K562 (cell line): ENCODE measurements at regions not wholly inside any gene's neighbourhood (a gene's known extent, or its start where the extent isn't known, plus 50 kb on each side); places are given as distances from the start of the nearest gene placed in this dataset.

Experiments
- ATAC-seq: fragments of 200-7000 bp; cut with Tn5 transposase; 3 replicates; pipeline ENCODE4 v1.9.1; 2020; ENCODE audit warnings: moderate library complexity
- BruUV-seq: library from RNA; stranded (reverse); fragments of 400-500 nt; replicated peaks from 2 replicates; lab custom pipeline; 2021; lab: Mats Ljungman, UMichigan
- CTCF ChIA-PET: fragments of 300-600 bp; formaldehyde crosslinking; extraction: SDS; loops from one replicate; lab custom pipeline; 2021; ENCODE audit warnings: low intra/inter-chr PET ratio; lab: Yijun Ruan, JAX
- POLR2A ChIA-PET: fragments of 300-600, 350-650 bp; sonication (Branson Sonifier 250); formaldehyde crosslinking; extraction: SDS; loops from one replicate; lab custom pipeline; 2021; ENCODE audit warnings: antibody characterized with exemption, inconsistent platforms; lab: Yijun Ruan, JAX
- DNase-seq, 4 experiments: peaks; one replicate each; pipeline versions ENCODE4 v3.0.0 to v3.0.0-alpha.2; 2011 to 2018; ENCODE audit warnings: low spot score in 3 of 4, mixed read lengths in 3 of 4; ENCODE audit errors: extremely low read depth in 1 of 4
- FAIRE-seq: peaks from 2 replicates; lab custom pipeline; 2011; peaks lifted over from hg19 to GRCh38; lab: Jason Lieb, UNC
- H2AFZ ChIP-seq: 2 replicates; pipeline ENCODE4 v1.6.0; 2011; ENCODE audit warnings: low read depth, low read length, control low read depth, inconsistent platforms
- H3K27ac ChIP-seq: fragments of 200-600 bp; 3 replicates; pipeline ENCODE4 v1.8.0; 2011; ENCODE audit warnings: low read depth, mild to moderate bottlenecking, control low read depth, inconsistent platforms, low read length, moderate library complexity, mixed read lengths; ENCODE audit errors: extremely low read depth
- H3K27me3 ChIP-seq, 2 experiments: fragments of 300-600 bp in 1 of 2; 2 replicates in 1 of 2; 3 replicates in 1 of 2; pipeline versions ENCODE4 v1.6.0 to v1.8.0; 2011; ENCODE audit warnings: inconsistent platforms in 2 of 2, low read length in 2 of 2, mild to moderate bottlenecking in 1 of 2, mixed read lengths in 1 of 2, moderate library complexity in 1 of 2; ENCODE audit not compliant: control insufficient read depth in 2 of 2, insufficient read depth in 2 of 2
- H3K36me3 ChIP-seq: fragments of 300-600 bp; 3 replicates; pipeline ENCODE4 v1.8.0; 2011; ENCODE audit warnings: mild to moderate bottlenecking, low read length, inconsistent platforms; ENCODE audit not compliant: control insufficient read depth, insufficient read depth
- H3K4me1 ChIP-seq, 2 experiments: fragments of 200-600 bp in 1 of 2; replicated peaks in 1 of 2; 2 replicates in 1 of 2; 3 replicates in 1 of 2; pipeline versions ENCODE4 v1.5.1 to v1.8.0; 2011; ENCODE audit warnings: inconsistent platforms in 2 of 2, low read length in 2 of 2, mild to moderate bottlenecking in 1 of 2, mixed read lengths in 1 of 2, moderate library complexity in 1 of 2; ENCODE audit not compliant: control insufficient read depth in 2 of 2, insufficient read depth in 2 of 2
- H3K4me2 ChIP-seq: 2 replicates; pipeline ENCODE4 v1.6.1; 2011; ENCODE audit warnings: low read length, control low read depth, inconsistent platforms, mixed read lengths; ENCODE audit not compliant: insufficient read depth
- H3K4me3 ChIP-seq: fragments of 200-600 bp; sonication (generic), shearing (Covaris generic); 2 replicates; pipeline ENCODE4 v1.5.1; 2016; ENCODE audit warnings: control low read depth, inconsistent platforms
- H3K79me2 ChIP-seq: fragments of 200-600 bp; 3 replicates; pipeline ENCODE4 v1.8.0; 2011; ENCODE audit warnings: low read length, inconsistent platforms; ENCODE audit not compliant: control insufficient read depth, insufficient read depth
- H3K9ac ChIP-seq, 2 experiments: 2 replicates each; pipeline versions ENCODE4 v1.6.0 to v1.6.1; 2011; ENCODE audit warnings: low read depth in 2 of 2, low read length in 2 of 2, control low read depth in 1 of 2, inconsistent platforms in 1 of 2, mild to moderate bottlenecking in 1 of 2, mixed read lengths in 1 of 2; ENCODE audit not compliant: insufficient read depth in 1 of 2
- H3K9me1 ChIP-seq: one replicate; pipeline ENCODE4 v1.6.0; 2011; ENCODE audit warnings: inconsistent platforms, mild to moderate bottlenecking, low read length, moderate library complexity; ENCODE audit not compliant: control insufficient read depth, insufficient read depth
- H3K9me3 ChIP-seq: replicated peaks from 2 replicates; pipeline ENCODE4 v1.5.1; 2011; ENCODE audit warnings: low read depth, low read length, inconsistent platforms; ENCODE audit not compliant: control insufficient read depth, insufficient read depth
- H4K20me1 ChIP-seq: replicated peaks from 2 replicates; pipeline ENCODE4 v1.6.1; 2011; ENCODE audit warnings: low read length, inconsistent platforms, mixed read lengths; ENCODE audit not compliant: control insufficient read depth, insufficient read depth
- HNRNPL ChIP-seq: fragments of 200-400 bp; formaldehyde crosslinking; IDR thresholded peaks from 2 replicates; pipeline ENCODE4 v1.6.1; 2017; ENCODE audit warnings: low read depth, mild to moderate bottlenecking, low read length
- LEF1 ChIP-seq: fragments of 450-650 bp; IDR thresholded peaks from 2 replicates; pipeline ENCODE4 v1.6.1; 2016; ENCODE audit warnings: mild to moderate bottlenecking
- PHF20 ChIP-seq: fragments of 450-650 bp; IDR thresholded peaks from 2 replicates; pipeline ENCODE4 v1.6.1; 2018; ENCODE audit not compliant: partially characterized antibody
- RBBP5 ChIP-seq: fragments of 200-600 bp; sonication (generic); IDR thresholded peaks from 2 replicates; pipeline ENCODE4 v1.6.1; 2012; ENCODE audit warnings: borderline replicate concordance, mild to moderate bottlenecking, low read length, control low read depth, inconsistent platforms; ENCODE audit not compliant: insufficient read depth, poor library complexity, severe bottlenecking
- WGBS: fragments of 100-300 bp; shearing (Covaris generic); methylation state at CpG from one replicate; pipeline ENCODE4 v1.1.6; 2016; ENCODE audit warnings: low coverage, mixed read lengths; ENCODE audit not compliant: insufficient coverage; ENCODE audit errors: missing lambda C conversion rate; 5-methylcytosine and 5-hydroxymethylcytosine counted together
- in situ Hi-C: fragments of 300-500 bp; cut with MboI; formaldehyde crosslinking; loops from 4 replicates; pipeline ENCODE4 v1.15.0; 2018; ENCODE audit warnings: inconsistent platforms, mixed read lengths
- intact Hi-C: fragments of 100-400 bp; cut with micrococcal nuclease; formaldehyde crosslinking; loops from 2 replicates; pipeline ENCODE4 v1.14.2; 2022
- TF ChIP-seq, protein P1 (sequence below): fragments of 450-650 bp; formaldehyde crosslinking; IDR thresholded peaks from 2 replicates; pipeline ENCODE4 v1.4.0; 2020; ENCODE audit warnings: mild to moderate bottlenecking
- TF ChIP-seq, protein P2 (sequence below): fragments of 450-650 bp; formaldehyde crosslinking; IDR thresholded peaks from 2 replicates; pipeline ENCODE4 v1.4.0; 2020; ENCODE audit warnings: mild to moderate bottlenecking, moderate library complexity
- TF ChIP-seq, protein P3 (sequence below), 2 experiments: fragments of 450-650 bp in 1 of 2; sonication (generic) in 1 of 2; formaldehyde crosslinking in 1 of 2; IDR thresholded peaks in 1 of 2; conservative IDR thresholded peaks in 1 of 2; 2 replicates each; pipeline versions ENCODE4 v1.6.1 to v1.8.1; 2016 to 2023; ENCODE audit warnings: mild to moderate bottlenecking in 2 of 2, moderate library complexity in 2 of 2, inconsistent platforms in 1 of 2, missing genetic modification reagents in 1 of 2
- TF ChIP-seq, protein P4 (sequence below): IDR thresholded peaks from 2 replicates; pipeline ENCODE4 v1.6.1; 2016; ENCODE audit warnings: missing genetic modification characterization, missing compliant biosample characterization

DNA sequence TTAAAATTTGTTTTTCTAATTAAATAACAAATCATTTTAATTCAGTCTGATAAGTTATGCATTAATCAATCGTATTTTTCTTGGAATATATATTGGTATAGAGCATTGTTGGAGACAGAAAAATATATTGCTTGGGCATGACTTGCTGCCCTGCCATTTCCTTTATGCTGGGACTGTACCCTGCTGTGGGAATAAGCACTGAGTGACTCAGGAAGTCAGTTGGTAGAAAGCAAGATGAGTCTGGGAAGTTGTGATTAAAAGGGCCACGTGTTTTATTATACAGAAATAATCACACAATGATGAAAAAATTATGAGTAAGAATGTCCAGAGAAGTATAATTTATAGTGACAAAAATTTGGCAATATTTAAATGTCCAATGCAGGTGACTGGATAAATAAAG lies 139.5 kb downstream of the KIF18A start:
- H4K20me1 ChIP-seq = no peaks in the 10 kb centered on the region
- H2AFZ ChIP-seq = no peak overlapping the region
- DNase-seq (no peak), FAIRE-seq (no peak), ATAC-seq (no peak)
- no peaks in the 10 kb centered on the region for H3K4me1 ChIP-seq
- no peaks in the 10 kb centered on the region for H3K36me3 ChIP-seq
- no peaks in the 10 kb centered on the region for H3K9me1 ChIP-seq
- TF ChIP-seq LEF1 = no peak
- TF ChIP-seq, all 486 proteins: peak for 0
- CTCF ChIA-PET = no interaction called here
- 0% methylated on average over 2 of the region's 2 CpGs for WGBS
- in situ Hi-C loops (no loop called here), intact Hi-C loops (no loop called here)
- H3K4me3 ChIP-seq = no peak overlapping the region
- BruUV-seq = no TSS peak
- H3K4me2 ChIP-seq = no peak overlapping the region
- H3K79me2 ChIP-seq = no peaks in the 10 kb centered on the region
- H3K9me3 ChIP-seq = no peaks in the 10 kb centered on the region
- H3K27ac ChIP-seq = no peak overlapping the region
- no peaks in the 10 kb centered on the region for H3K27me3 ChIP-seq
- no peak overlapping the region for H3K9ac ChIP-seq
- POLR2A ChIA-PET = no interaction called here

GRCh38 chr11:27965559-27965958 lies 142.4 kb downstream of the KIF18A start:
- Histone ChIP-seq H2AFZ (no peak overlapping the region), H3K27ac (no peak overlapping the region), H3K9me1 (no peaks in the 10 kb centered on the region), H3K4me3 (no peak overlapping the region), H3K79me2 (no peaks in the 10 kb centered on the region), H3K9ac (no peak overlapping the region), H4K20me1 (no peaks in the 10 kb centered on the region), H3K27me3 (no peaks in the 10 kb centered on the region), H3K4me2 (no peak overlapping the region), H3K36me3 (no peaks in the 10 kb centered on the region), H3K4me1 (no peaks in the 10 kb centered on the region), H3K9me3 (no peaks in the 10 kb centered on the region)
- CTCF ChIA-PET = no interaction called here
- FAIRE-seq (no peak), ATAC-seq (no peak), DNase-seq (no peak)
- BruUV-seq = no TSS peak
- in situ Hi-C loops (no loop called here), intact Hi-C loops (no loop called here)
- POLR2A ChIA-PET = interaction anchor here (0.5 kb wide), 1 partner anchor 35 kb away, joined by 3 read pairs; no protein-coding TSS in a partner anchor
- WGBS = 4% methylated on average over 3 of the region's 3 CpGs
- TF ChIP-seq, protein P1, sequence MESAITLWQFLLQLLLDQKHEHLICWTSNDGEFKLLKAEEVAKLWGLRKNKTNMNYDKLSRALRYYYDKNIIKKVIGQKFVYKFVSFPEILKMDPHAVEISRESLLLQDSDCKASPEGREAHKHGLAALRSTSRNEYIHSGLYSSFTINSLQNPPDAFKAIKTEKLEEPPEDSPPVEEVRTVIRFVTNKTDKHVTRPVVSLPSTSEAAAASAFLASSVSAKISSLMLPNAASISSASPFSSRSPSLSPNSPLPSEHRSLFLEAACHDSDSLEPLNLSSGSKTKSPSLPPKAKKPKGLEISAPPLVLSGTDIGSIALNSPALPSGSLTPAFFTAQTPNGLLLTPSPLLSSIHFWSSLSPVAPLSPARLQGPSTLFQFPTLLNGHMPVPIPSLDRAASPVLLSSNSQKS = no peak
- TF ChIP-seq PHF20 (no peak), RBBP5 (no peak), HNRNPL (no peak)
- TF ChIP-seq, protein P2, sequence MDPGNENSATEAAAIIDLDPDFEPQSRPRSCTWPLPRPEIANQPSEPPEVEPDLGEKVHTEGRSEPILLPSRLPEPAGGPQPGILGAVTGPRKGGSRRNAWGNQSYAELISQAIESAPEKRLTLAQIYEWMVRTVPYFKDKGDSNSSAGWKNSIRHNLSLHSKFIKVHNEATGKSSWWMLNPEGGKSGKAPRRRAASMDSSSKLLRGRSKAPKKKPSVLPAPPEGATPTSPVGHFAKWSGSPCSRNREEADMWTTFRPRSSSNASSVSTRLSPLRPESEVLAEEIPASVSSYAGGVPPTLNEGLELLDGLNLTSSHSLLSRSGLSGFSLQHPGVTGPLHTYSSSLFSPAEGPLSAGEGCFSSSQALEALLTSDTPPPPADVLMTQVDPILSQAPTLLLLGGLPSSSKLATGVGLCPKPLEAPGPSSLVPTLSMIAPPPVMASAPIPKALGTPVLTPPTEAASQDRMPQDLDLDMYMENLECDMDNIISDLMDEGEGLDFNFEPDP (CRISPR knock-in tag) = no peak
- TF ChIP-seq, protein P3, sequence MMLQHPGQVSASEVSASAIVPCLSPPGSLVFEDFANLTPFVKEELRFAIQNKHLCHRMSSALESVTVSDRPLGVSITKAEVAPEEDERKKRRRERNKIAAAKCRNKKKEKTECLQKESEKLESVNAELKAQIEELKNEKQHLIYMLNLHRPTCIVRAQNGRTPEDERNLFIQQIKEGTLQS (IDR thresholded peaks at IDR 0.05) = no peak
- TF ChIP-seq, protein P3 (CRISPR knock-in tag; conservative IDR thresholded peaks at IDR 0.05) = no peak
- TF ChIP-seq, protein P4, sequence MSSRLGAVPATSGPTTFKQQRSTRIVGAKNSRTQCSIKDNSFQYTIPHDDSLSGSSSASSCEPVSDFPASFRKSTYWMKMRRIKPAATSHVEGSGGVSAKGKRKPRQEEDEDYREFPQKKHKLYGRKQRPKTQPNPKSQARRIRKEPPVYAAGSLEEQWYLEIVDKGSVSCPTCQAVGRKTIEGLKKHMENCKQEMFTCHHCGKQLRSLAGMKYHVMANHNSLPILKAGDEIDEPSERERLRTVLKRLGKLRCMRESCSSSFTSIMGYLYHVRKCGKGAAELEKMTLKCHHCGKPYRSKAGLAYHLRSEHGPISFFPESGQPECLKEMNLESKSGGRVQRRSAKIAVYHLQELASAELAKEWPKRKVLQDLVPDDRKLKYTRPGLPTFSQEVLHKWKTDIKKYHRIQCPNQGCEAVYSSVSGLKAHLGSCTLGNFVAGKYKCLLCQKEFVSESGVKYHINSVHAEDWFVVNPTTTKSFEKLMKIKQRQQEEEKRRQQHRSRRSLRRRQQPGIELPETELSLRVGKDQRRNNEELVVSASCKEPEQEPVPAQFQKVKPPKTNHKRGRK = no peak
